ENCODE measurements at regions not wholly inside any gene's neighbourhood (a gene's known extent, or its start where the extent isn't known, plus 50 kb on each side); places are given as distances from the start of the nearest gene placed in this dataset.

DNA sequence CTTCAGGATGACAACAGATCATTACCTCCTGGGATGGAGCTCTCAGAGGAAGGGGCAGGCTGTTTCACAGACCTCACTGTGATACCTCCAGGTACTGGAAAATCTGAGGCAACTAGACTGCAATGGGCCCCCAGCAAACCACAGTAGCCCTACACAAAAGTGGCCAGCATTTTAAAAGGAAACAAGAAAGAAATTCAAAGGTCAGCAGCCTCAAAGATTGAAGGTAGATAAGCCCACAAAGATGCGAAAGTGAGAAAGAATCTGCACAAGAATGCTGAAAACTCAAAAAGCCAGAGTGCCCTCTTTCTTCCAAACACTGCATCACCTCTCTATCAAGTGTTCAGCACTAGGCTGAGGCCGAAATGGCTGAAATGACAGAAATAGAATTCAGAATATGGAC lies 499.5 kb upstream of the CHAC2 start:
- Histone ChIP-seq H3K4me1 (no peaks in the 10 kb centered on the region), H3K27me3 (no peaks in the 10 kb centered on the region), H3K9me3 (no peaks in the 10 kb centered on the region), H3K4me3 (ENCODE audit: low read depth, low read length) (no peak overlapping the region), H3K36me3 (no peaks in the 10 kb centered on the region)
- TF ChIP-seq CTCF (IDR thresholded peaks at IDR 0.05; ENCODE audit: low read depth, low read length) = no peak
- no peak for DNase-seq

- no peak for TF ChIP-seq CTCF (IDR thresholded peaks at IDR 0.05; ENCODE audit: low read depth, low read length)
- Histone ChIP-seq H3K27me3 (no peaks in the 10 kb centered on the region), H3K4me3 (ENCODE audit: low read depth, low read length) (no peak overlapping the region), H3K9me3 (no peaks in the 10 kb centered on the region), H3K4me1 (no peaks in the 10 kb centered on the region), H3K36me3 (no peaks in the 10 kb centered on the region)
- DNase-seq = no peak
These were observed 501.9 kb upstream of the CHAC2 start for GRCh38 chr2:53265544-53266299.

DNA sequence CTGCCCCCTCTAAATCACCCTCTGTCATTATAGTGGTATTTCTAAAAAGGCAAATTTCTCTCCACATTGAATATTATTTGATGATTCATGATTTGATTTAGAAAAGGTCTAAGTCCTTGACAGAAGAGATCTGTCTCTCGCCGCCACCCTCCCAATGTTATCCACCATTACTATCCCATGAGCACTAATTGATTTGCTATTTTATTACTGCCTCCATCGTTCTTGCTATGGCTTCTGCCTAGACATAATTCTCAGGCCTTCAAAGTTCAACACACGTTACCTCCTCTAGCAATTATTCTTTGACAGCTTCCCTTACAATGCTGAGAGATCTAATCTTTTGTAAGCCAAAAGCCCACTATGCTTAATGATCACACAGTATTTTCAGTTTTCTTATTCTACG lies 507.0 kb upstream of the CHAC2 start:
- Histone ChIP-seq H3K4me1 (no peaks in the 10 kb centered on the region), H3K4me3 (ENCODE audit: low read depth, low read length) (no peak overlapping the region), H3K36me3 (no peaks in the 10 kb centered on the region), H3K27me3 (no peaks in the 10 kb centered on the region), H3K9me3 (no peaks in the 10 kb centered on the region)
- DNase-seq = no peak
- no peak for TF ChIP-seq CTCF (IDR thresholded peaks at IDR 0.05; ENCODE audit: low read depth, low read length)

- no peak for DNase-seq
- Histone ChIP-seq H3K27me3 (no peaks in the 10 kb centered on the region), H3K9me3 (no peaks in the 10 kb centered on the region), H3K4me1 (no peaks in the 10 kb centered on the region), H3K4me3 (ENCODE audit: low read depth, low read length) (no peak overlapping the region), H3K36me3 (no peaks in the 10 kb centered on the region)
- no peak for TF ChIP-seq CTCF (IDR thresholded peaks at IDR 0.05; ENCODE audit: low read depth, low read length)
These were observed 508.1 kb upstream of the CHAC2 start for GRCh38 chr2:53259395-53260009.

DNA sequence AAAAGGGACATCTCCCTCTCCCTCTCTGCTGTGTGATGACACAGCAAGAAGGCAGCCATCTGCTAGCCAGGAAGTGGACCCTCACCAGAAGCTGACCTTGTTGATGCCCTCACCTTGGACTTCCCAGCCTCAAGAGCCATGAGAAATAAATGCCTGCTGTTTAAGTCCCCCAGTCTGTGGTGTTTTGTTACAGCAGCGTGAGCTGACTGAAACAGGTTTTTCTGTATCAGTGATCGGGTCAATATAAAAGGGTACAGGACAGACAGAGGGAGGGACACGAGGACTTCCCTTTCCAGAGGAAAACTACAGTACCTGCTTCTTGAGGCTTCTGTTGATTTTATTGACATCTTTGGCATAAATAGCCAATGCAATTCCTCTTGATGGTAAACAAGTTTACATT lies 510.3 kb upstream of the CHAC2 start:
- H3K27me3 ChIP-seq = no peaks in the 10 kb centered on the region
- H3K36me3 ChIP-seq = no peaks in the 10 kb centered on the region
- no peak for DNase-seq
- no peak overlapping the region for H3K4me3 ChIP-seq (ENCODE audit: low read depth, low read length)
- no peak for TF ChIP-seq CTCF (IDR thresholded peaks at IDR 0.05; ENCODE audit: low read depth, low read length)
- no peaks in the 10 kb centered on the region for H3K4me1 ChIP-seq
- no peaks in the 10 kb centered on the region for H3K9me3 ChIP-seq

DNA sequence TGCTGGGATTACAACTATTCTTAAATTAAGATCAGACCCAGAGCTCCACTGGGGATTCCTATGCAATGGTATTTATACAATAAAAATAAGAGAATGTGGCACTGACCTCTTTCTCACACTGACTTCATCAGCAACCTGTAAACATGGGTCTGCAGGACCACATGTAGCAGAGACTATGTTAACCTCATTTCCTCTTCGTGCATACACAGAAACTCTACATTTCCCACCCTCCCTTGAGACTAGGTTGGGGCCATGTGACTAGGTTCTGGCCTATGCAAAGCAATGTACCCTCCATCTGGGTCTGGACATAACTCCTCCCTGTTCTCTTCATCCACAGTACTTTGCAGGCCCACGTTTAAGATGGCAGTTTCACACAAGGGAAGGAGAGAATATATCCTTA lies 514.4 kb upstream of the CHAC2 start:
- Histone ChIP-seq H3K4me3 (ENCODE audit: low read depth, low read length) (no peak overlapping the region), H3K9me3 (no peaks in the 10 kb centered on the region), H3K4me1 (no peaks in the 10 kb centered on the region), H3K36me3 (no peaks in the 10 kb centered on the region), H3K27me3 (no peaks in the 10 kb centered on the region)
- TF ChIP-seq CTCF (IDR thresholded peaks at IDR 0.05; ENCODE audit: low read depth, low read length) = no peak
- DNase-seq = no peak

All from BE2C (cell line).